ENCODE measurements at regions not wholly inside any gene's neighbourhood (a gene's known extent, or its start where the extent isn't known, plus 50 kb on each side); places are given as distances from the start of the nearest gene placed in this dataset.

- H3K4me3 ChIP-seq (ENCODE audit: low read depth, low read length) = no peak overlapping the region
- H3K27me3 ChIP-seq (ENCODE audit: control insufficient read depth, insufficient read depth, low read length) = no peaks in the 10 kb centered on the region
- DNase-seq (ENCODE audit: low read depth) = no peak
- TF ChIP-seq, protein P1, sequence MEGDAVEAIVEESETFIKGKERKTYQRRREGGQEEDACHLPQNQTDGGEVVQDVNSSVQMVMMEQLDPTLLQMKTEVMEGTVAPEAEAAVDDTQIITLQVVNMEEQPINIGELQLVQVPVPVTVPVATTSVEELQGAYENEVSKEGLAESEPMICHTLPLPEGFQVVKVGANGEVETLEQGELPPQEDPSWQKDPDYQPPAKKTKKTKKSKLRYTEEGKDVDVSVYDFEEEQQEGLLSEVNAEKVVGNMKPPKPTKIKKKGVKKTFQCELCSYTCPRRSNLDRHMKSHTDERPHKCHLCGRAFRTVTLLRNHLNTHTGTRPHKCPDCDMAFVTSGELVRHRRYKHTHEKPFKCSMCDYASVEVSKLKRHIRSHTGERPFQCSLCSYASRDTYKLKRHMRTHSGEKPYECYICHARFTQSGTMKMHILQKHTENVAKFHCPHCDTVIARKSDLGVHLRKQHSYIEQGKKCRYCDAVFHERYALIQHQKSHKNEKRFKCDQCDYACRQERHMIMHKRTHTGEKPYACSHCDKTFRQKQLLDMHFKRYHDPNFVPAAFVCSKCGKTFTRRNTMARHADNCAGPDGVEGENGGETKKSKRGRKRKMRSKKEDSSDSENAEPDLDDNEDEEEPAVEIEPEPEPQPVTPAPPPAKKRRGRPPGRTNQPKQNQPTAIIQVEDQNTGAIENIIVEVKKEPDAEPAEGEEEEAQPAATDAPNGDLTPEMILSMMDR (IDR thresholded peaks at IDR 0.05; ENCODE audit: insufficient read depth, low read length, poor library complexity, severe bottlenecking) = no peak
- no peaks in the 10 kb centered on the region for H3K36me3 ChIP-seq (ENCODE audit: control insufficient read depth, insufficient read depth, low read length)
Observed at GRCh38 chr2:136297312-136297711, 179.4 kb upstream of the CXCR4 start.

- no peak overlapping the region for H3K4me3 ChIP-seq (ENCODE audit: low read depth, low read length)
- no peaks in the 10 kb centered on the region for H3K27me3 ChIP-seq (ENCODE audit: control insufficient read depth, insufficient read depth, low read length)
- no peak for DNase-seq (ENCODE audit: low read depth)
- TF ChIP-seq, protein P1 (IDR thresholded peaks at IDR 0.05; ENCODE audit: insufficient read depth, low read length, poor library complexity, severe bottlenecking) = no peak
- no peaks in the 10 kb centered on the region for H3K36me3 ChIP-seq (ENCODE audit: control insufficient read depth, insufficient read depth, low read length)
Observed at GRCh38 chr2:136295168-136295567, 177.2 kb upstream of the CXCR4 start.

DNA sequence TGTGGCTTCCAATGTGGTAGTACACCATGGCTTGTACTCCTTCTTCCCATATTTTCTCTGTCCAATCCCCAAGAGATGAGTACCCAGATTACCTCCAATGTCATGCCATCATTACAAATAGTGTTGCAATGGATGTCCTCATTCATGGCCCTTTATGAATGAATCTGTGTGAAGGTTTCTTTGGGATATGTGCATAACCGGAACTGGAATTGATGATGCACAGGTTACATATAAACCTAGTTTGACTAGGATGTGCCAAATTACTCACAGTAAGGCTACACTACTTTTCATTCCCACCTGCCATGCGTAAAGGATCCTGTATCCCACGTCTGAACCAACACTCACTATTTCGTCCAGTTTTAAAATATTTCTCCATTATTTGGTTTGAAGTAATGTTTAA is 173.9 kb upstream of the CXCR4 start:
- TF ChIP-seq, protein P1 (IDR thresholded peaks at IDR 0.05; ENCODE audit: insufficient read depth, low read length, poor library complexity, severe bottlenecking) = no peak
- DNase-seq (ENCODE audit: low read depth) = no peak
- Histone ChIP-seq H3K4me3 (ENCODE audit: low read depth, low read length) (no peak overlapping the region), H3K36me3 (ENCODE audit: control insufficient read depth, insufficient read depth, low read length) (no peaks in the 10 kb centered on the region), H3K27me3 (ENCODE audit: control insufficient read depth, insufficient read depth, low read length) (no peaks in the 10 kb centered on the region)

DNA sequence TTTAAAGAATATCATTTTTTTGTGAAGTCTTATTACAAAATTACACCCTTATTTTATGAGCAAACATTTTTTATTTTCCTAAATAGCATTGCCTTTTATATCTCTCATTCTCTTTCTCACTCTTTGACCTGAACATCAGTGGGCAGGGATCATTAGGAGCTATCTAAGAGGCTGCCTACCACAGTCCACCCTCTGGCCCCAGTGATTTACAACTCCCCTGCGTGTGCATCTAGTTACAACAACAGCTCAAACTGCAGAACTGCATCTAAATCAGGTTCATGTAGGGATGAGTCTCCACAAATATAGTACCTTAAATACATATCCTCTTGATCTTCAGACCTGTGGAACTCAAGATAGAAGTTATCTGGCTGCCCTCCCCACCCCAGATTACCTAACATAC is 172.4 kb upstream of the CXCR4 start:
- TF ChIP-seq, protein P1 (IDR thresholded peaks at IDR 0.05; ENCODE audit: insufficient read depth, low read length, poor library complexity, severe bottlenecking) = no peak

DNA sequence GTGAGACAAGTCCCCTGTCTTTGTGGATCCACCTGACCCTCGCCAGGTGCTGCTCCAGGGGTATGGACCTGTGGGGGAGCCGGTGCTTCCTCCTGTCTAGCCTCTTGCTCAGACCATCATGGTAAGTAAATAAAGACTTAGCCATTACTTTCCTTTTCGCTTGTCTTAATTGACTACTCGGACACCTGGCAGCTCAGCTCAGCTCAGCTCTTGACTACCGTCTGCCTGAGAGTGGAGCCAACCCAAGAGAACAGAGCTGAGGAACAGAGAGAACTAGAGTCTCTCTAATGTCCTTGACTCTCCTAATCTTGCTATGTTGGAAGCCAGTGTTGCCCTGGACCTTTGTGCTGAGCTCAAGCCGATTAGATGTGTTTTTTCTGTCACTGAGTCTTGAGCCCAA is 170.3 kb upstream of the CXCR4 start:
- TF ChIP-seq, protein P1 (IDR thresholded peaks at IDR 0.05; ENCODE audit: insufficient read depth, low read length, poor library complexity, severe bottlenecking) = no peak
- Histone ChIP-seq H3K36me3 (ENCODE audit: control insufficient read depth, insufficient read depth, low read length) (no peaks in the 10 kb centered on the region), H3K4me3 (ENCODE audit: low read depth, low read length) (no peak overlapping the region), H3K27me3 (ENCODE audit: control insufficient read depth, insufficient read depth, low read length) (no peaks in the 10 kb centered on the region)
- no peak for DNase-seq (ENCODE audit: low read depth)

More for the DNA sequence above, 172.4 kb upstream of the CXCR4 start:
- no peak overlapping the region for H3K4me3 ChIP-seq (ENCODE audit: low read depth, low read length)
- H3K27me3 ChIP-seq (ENCODE audit: control insufficient read depth, insufficient read depth, low read length) = no peaks in the 10 kb centered on the region
- DNase-seq (ENCODE audit: low read depth) = no peak
- no peaks in the 10 kb centered on the region for H3K36me3 ChIP-seq (ENCODE audit: control insufficient read depth, insufficient read depth, low read length)

DNA sequence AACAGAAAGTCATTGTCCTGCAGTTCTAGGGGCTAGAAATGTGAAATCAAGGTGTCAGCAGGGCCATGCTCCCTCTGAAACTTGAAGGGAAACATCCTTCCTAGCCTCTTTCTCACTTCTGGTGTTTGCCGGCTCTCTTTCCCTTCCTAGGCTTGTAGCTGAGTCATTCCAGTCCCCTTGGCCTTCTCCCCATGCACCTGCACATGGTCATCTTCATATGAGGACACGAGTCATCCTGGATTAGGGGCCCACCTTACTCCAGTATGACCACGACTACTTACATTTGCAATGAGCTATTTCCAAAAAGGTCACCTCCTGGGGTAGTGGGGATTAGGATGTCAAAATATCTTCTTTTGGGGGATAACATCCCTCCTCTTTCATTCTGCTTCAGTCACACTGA is 168.5 kb upstream of the CXCR4 start:
- H3K27me3 ChIP-seq (ENCODE audit: control insufficient read depth, insufficient read depth, low read length) = no peaks in the 10 kb centered on the region
- no peaks in the 10 kb centered on the region for H3K36me3 ChIP-seq (ENCODE audit: control insufficient read depth, insufficient read depth, low read length)
- TF ChIP-seq, protein P1 (IDR thresholded peaks at IDR 0.05; ENCODE audit: insufficient read depth, low read length, poor library complexity, severe bottlenecking) = no peak
- no peak for DNase-seq (ENCODE audit: low read depth)
- H3K4me3 ChIP-seq (ENCODE audit: low read depth, low read length) = no peak overlapping the region

Data from kidney epithelial cell (primary cell).